GM19372 (cell line): ENCODE measurements at regions not wholly inside any gene's neighbourhood (a gene's known extent, or its start where the extent isn't known, plus 50 kb on each side); places are given as distances from the start of the nearest gene placed in this dataset.
"Not testable (repeated sequence)": the region's sequence is repeated elsewhere in the genome, so short reads cannot be mapped to it uniquely, and the experiment has no call there.

Source experiments
- ATAC-seq: cut with Tn5 transposase; IDR thresholded peaks from one replicate; pipeline ENCODE4 v1.9.1; 2021; ENCODE audit warnings: mild to moderate bottlenecking, low read depth, moderate library complexity; ENCODE audit not compliant: unreplicated experiment

GRCh38 chr13:21872795-21873194, 201.9 kb downstream of the FGF9 start:
- no peak for ATAC-seq

GRCh38 chr13:21875116-21875515, 204.2 kb downstream of the FGF9 start:
- ATAC-seq, result no peak

DNA sequence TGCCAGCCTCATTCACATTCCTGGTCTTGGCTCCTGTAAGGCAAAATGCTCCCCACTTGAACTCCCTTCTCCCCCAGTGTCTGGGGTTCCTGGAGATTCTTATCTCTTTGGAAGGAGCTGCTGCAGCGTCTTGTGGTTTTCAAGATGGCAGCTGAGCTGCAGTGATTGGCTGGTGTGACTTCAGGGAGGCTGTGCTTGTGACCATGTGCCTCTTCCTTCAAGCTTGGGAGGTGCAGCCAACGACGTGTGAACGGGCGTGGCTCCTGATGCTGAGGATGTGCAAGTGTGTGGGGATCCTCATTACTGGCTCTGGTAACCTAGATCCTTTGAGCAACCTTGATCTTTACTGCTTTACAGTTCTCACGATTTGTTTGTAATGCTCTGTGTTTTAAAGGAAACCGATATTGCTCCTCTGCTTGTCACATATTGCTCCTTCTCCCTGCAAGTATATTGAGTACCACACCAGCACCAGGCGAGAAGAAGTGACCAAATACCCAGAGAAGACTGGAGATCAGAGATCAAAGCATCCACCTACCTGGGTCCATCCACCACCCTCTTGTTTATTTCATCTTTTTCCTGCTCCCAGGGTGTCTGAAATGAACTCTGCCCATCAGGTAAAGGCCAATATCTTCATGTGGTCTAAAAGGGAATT, 208.5 kb downstream of the FGF9 start:
- no peak for ATAC-seq

- ATAC-seq, result no peak
These were observed 211.9 kb downstream of the FGF9 start for GRCh38 chr13:21882766-21883165.

- ATAC-seq, result no peak
These were observed 212.8 kb downstream of the FGF9 start for GRCh38 chr13:21883713-21884112.

DNA sequence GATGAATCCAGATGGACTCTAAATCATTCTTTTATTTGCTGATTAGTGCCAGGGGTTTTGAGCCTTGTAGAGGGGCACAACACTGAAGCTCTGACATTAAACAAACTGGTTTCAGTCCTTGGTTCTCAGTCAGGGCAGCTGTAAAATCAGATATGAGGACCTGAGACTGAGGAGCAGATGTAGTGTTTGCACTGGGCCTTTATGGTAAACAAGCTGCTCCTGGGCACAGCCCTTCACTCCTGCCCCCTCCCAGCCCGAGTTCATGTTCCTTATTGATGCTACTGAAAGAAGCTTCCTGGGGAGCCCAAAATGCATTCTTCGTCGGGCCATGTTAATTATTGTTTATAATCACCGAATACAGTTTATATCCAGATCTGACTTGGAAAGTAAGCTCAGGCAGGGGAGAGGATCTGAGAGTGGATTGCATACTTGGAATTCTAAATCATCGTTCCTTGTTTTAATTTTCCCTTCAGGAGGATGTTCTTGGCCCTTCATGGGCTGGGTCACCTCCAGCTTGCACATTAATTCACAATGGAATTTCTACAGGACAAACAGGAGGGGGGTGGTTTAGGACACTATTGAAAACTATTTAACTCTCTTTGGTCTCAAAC, 213.5 kb downstream of the FGF9 start:
- no peak for ATAC-seq

DNA sequence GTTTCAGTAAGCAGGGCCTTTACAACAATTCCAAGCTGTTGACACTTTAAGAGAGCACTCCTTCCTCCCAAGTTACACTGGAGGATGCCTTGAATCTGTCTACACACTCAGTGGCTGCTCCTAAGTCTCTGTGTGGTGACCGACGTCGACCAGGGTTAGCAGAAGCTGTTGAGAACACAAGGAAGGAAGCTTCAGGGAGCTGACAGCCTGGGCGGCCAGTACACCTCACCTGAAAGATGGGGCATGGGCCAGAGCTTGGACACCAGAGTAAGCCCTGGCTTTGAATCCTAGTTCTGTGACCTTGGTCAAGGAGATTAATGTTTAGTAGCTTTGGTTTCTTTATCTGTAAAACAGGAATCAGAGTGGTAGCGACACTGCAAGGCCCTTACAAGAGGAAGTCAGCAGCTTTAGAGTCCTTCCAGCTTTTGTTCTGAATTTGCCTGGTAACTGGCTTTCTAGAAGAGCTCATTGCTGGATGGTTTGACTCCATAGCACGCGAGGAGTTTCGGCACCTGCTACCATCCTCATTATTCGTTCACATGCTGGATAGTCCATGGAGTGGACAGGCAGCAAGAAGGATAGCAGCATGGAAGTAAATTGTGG, 214.2 kb downstream of the FGF9 start:
- no peak for ATAC-seq

DNA sequence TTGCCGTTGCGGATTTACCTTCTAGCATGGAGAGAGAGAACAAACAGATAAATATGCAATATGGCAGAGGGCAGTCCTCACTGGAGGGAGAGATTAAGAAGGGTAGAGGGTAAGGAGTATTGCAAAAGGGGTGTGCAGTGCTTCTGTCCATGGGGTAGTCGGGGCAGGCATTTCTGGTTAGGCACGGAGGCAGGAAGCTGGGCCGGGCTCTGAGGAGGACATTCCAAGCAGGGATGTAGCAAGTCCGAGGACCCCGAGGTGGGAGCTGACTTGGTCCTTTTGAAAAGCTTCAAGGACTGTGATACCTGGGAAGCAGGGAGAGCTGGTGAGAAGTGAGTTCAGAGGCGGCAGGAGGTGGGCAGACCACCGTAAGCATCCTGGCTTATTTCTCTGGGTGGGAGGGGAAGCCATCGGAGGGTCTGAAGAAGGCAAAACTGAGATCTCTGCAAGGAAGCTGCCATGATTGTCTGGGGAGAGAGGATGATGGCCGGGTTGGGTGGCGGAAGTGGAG, 214.9 kb downstream of the FGF9 start:
- no peak for ATAC-seq

DNA sequence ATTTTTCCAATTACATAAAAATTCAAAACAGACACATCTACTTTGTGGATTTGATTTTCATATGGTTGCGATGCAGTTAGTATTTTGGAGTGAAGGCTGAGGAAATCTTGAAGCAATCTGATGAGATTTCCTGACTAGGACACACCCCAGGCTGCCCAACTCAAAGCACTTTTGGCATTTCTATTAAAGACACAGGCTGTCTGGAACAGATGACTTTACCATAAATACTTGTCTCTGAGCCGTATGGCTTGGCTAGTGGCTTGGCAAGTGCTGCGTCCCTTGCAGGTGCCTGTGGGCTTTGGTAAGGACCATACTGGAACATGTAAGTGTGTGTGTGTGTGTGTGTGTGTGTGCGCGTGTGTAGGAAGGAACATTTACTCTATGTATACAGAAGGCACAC, 218.8 kb downstream of the FGF9 start:
- ATAC-seq, result no peak

GRCh38 chr13:21890220-21890619, 219.3 kb downstream of the FGF9 start:
- ATAC-seq, result not testable (repeated sequence)

GRCh38 chr13:21894091-21894490, 223.2 kb downstream of the FGF9 start:
- no peak for ATAC-seq

DNA sequence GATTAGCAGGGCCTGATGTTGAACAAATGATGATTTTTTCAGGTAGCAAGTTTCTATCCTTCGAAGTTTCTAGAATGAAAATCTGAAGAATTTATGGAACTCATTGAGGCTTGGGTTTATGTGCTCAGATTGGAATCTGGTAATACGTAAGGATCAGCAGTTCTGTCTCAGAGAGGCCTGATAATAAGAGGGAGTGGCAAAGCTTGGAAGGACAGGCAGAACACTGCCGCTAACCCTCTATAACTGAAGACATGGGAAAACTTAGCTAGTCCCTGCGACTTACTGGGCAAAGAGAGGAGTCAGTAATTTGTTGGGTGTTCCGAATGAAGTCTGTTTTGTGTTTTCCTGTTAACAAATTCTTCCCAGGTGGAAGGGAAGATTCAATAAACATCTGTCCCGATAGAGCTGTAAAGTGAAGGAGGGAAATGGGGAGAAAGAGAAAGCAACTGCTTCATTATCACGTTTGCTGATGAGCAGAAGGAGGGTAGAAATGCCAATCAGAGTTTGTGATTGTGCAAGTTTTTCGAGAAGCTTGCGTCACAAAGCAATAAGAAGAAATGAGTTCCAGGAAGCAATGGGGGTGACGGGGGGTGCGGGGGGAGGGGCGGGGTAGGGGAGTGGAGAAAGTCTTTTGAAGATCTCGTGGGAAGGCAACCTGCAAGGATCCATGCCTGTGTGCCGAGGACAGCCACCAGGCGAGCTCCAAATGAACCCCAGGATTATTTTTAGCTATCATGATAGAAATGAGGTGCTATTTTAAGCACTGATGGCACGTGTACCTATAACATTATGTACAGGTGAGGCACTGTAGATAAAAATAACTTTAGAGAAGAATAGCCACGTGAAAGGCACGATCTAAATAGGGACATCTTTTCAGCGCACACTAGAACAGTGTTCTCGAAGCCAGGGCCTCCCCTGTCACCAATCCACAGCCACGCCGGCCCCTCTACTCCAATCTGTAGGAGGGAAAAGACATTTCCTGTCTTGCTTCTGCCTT, 224.1 kb downstream of the FGF9 start:
- no peak for ATAC-seq

- no peak for ATAC-seq
These were observed 224.9 kb downstream of the FGF9 start for GRCh38 chr13:21895779-21896178.

DNA sequence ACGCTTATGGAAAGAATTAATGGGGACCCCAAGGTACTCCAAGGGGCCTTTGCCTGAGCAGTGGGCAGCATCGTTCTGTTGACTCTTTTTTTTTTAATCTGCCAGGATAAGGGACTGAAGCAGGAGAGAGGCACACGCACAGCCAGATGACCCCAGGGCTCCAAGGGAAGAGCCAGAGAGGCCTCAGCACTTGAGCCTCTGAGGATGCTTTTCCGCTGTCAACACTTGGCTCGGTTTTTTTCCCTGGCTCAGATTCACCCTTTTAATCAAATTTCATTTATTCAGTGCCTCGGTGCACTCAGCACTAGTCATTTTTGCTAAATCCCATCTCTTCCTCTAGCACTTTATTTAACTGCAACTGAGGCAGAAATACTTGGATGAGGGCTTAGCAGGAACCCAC, 226.3 kb downstream of the FGF9 start:
- no peak for ATAC-seq

DNA sequence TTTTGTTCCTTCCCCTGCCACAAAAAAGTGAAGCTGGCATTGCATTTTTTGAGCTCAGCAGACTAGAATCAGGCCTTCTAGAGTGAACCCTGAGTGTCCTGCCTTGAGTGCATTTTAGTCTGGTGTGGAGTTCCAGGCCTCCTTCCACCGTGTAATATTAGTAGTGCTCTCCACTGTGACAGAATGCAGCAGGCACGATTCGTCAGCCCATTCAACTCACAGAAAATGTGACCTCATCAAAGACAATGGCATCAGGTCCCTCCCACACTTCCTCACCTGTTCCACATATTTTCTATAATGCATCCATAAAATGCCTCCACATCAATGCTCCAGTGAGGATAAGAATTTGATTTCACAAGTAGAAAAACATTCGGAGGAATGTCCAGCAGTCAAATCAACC, 227.6 kb downstream of the FGF9 start:
- no peak for ATAC-seq

DNA sequence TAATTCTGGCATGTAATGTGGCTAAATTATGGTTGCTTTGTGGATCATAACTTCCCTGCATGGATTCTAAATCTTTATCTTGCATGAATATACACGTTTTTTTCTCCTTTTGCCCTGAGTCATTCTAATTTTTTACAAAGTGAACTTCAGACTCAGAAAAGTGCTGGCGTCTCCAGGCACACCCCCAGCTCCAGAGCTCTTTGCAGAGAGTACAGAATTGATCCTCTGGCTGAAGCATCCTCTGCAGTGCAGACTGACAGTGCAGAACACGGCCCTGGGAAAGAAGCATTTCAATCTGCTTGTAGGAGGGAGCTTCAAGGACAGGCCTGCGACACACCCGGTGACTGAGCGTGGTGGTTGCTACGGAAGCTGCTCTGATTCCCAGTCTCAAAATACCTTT, 228.1 kb downstream of the FGF9 start:
- ATAC-seq, result no peak

DNA sequence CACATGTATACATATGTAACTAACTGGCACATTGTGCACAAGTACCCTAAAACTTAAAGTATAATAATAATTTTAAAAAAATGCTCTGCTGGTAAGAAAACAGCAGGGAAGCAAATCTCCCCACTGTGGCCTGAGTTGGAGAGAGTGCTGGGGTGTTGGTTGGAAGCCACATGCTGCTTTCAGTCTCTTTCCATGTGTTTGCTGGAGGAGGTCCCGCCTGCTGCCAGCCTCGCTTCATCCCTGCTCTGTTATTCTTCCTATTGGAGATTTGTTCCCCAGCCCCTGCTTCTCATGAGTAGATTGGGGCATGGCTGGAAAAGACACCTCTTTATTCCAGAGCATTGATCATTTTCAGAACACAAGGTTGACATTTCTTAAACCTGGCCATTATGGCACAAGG, 230.5 kb downstream of the FGF9 start:
- no peak for ATAC-seq

GRCh38 chr13:21901811-21902708, 231.2 kb downstream of the FGF9 start:
- ATAC-seq, result no peak

DNA sequence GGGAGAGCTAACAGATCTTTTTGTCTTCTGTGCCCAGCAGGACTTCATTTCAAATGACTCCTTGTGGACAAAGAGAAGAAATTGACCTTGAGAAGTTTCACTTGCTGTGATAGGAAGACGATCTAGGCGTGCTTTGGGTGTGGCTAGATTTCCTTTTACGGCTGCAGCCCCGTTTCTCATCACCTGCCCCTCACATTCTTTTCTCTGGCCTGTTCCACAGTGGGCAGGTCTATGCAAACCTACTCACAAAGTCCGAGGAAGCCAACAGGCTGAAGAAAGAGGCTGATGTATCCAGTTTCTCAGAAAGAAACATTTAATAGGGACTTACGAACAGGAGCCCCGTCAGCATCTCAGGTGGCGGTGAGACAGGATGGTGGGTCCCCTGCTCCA, 231.8 kb downstream of the FGF9 start:
- ATAC-seq, result no peak

DNA sequence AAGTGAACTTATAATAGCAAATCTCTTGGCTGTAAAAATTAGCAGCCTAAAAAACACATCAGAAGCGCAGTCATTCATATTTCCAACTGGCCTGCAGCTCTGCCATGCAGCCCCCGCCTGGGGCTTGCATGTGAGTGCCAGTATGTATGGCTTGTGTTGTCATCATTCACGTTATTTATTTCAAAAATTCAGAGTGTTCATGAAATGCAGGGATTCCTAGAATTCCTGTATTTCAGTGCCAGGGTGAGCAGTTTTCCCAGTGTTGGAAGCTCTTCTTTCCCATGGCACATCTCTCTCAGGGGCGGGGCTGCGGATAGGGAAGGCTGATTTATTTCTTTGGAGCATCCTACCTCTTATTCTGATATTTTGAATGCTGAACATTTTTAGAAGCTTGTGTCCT, 234.6 kb downstream of the FGF9 start:
- no peak for ATAC-seq
